ENCODE measurements at regions not wholly inside any gene's neighbourhood (a gene's known extent, or its start where the extent isn't known, plus 50 kb on each side); places are given as distances from the start of the nearest gene placed in this dataset.

DNA sequence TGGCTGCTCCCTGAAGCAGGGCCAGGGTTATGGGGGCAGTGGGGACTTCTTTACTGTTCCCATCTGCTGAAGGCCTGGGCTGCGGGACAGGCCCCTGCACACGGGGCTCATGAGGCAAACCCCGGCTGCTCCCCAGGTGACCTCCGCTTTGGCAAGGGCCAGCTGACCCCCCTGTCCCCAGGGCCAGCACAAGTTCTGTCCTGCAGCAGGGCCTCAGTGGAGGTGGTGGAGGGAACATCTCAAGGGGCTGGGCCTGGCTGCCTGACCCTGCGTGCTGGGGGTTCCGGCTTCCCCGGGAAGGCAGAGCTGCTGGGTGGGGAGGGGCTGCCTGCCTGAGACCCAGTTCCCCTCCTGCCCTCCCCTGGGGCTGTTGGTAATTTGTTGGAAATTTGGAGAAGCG lies 67.4 kb upstream of the RNU6ATAC start:
- Histone ChIP-seq H3K4me1 (ENCODE audit: control insufficient read depth in 5 of 5, insufficient read depth in 5 of 5, low read length in 5 of 5) (peaks cover 0 to 43% (median 9%) of the 10 kb centered on the region in 5 donors), H3K9ac (ENCODE audit: insufficient read depth in 1 of 2, low read length in 2 of 2) (no peak overlapping the region), H3K36me3 (ENCODE audit: control insufficient read depth in 4 of 4, insufficient read depth in 4 of 4, low read length in 4 of 4) (no peaks in the 10 kb centered on the region), H3K9me3 (ENCODE audit: control insufficient read depth in 4 of 4, insufficient read depth in 3 of 4, low read length in 3 of 4) (no peaks in the 10 kb centered on the region), H3K27me3 (ENCODE audit: control insufficient read depth in 3 of 3, insufficient read depth in 3 of 3, low read length in 2 of 3) (no peaks in the 10 kb centered on the region), H3K4me3 (no peak overlapping the region), H3K27ac (ENCODE audit: low read depth in 1 of 2, low read length in 1 of 2) (no peak overlapping the region)
- DNase-seq (no peak), ATAC-seq (ENCODE audit: insufficient read depth, low FRiP score) (no peak)
- WGBS, 2 donors: 90 to 96% methylated on average over 8 of the region's 8 CpGs
- TF ChIP-seq, protein P1, sequence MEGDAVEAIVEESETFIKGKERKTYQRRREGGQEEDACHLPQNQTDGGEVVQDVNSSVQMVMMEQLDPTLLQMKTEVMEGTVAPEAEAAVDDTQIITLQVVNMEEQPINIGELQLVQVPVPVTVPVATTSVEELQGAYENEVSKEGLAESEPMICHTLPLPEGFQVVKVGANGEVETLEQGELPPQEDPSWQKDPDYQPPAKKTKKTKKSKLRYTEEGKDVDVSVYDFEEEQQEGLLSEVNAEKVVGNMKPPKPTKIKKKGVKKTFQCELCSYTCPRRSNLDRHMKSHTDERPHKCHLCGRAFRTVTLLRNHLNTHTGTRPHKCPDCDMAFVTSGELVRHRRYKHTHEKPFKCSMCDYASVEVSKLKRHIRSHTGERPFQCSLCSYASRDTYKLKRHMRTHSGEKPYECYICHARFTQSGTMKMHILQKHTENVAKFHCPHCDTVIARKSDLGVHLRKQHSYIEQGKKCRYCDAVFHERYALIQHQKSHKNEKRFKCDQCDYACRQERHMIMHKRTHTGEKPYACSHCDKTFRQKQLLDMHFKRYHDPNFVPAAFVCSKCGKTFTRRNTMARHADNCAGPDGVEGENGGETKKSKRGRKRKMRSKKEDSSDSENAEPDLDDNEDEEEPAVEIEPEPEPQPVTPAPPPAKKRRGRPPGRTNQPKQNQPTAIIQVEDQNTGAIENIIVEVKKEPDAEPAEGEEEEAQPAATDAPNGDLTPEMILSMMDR (IDR thresholded peaks at IDR 0.05; ENCODE audit: control extremely low read depth, extremely low read depth): no peak

DNA sequence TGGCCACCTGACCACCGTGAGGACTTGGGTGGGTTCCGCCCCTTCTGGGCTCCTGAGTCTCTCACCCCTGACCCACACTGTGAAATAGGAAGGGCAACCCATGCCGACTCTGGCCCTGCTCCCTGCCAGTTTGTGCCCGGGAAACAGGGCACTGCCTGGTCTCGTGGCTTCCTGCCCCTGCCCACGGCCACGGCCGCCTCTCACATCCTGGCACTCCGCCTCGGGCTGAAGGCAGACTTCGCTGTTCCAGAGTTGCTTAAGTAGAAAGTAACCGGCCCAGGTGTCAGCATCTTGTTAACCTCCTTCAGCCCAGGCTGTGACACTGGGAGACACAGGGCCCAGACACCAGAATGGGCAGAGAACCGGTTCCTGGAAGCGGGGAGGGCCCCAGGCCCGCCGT lies 68.7 kb upstream of the RNU6ATAC start:
- 55 to 73% methylated on average over 16 of the region's 16 CpGs for WGBS, 2 donors

DNA sequence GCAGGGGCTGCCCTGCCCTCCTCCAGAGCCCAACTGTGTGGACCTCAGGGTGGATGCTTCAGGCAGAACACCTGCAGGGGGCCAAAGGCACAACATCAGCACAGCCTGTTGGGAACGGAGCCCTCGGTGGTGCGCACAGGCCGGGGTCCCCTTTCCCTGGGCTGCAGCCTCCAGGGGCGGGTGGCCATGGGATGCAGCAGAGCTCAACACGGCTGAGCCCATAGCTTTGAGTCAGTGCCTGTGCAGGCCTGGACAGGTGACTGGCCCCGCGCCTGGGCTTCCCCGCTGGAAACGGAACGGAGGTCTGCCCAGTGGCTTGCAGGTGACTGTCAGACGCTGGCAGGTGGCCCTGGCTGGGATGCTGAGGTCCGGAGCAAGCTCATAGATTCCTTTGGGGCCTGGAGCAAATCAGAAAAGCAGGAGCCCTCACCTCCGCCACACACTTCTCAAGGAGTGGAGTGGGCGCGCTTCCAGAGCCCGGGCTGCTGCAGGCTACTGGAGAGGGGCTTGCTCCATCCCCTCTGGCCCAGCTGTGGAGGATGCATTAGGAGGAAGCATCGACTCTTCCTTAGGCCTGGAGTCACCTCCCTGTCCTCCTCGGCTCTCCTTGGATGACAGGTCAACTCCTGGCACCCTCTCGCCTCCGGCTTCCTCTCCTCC lies 69.8 kb upstream of the RNU6ATAC start:
- 83 to 89% methylated on average over 21 of the region's 21 CpGs for WGBS, 2 donors
- no peaks in the 10 kb centered on the region for H3K9me3 ChIP-seq (ENCODE audit: control insufficient read depth in 4 of 4, insufficient read depth in 3 of 4, low read length in 3 of 4)
- TF ChIP-seq, protein P1 (IDR thresholded peaks at IDR 0.05; ENCODE audit: control extremely low read depth, extremely low read depth): no peak
- H3K4me3 ChIP-seq: no peak overlapping the region
- peaks cover 0 to 33% (median 10%) of the 10 kb centered on the region in 5 donors for H3K4me1 ChIP-seq (ENCODE audit: control insufficient read depth in 5 of 5, insufficient read depth in 5 of 5, low read length in 5 of 5)
- H3K27me3 ChIP-seq (ENCODE audit: control insufficient read depth in 3 of 3, insufficient read depth in 3 of 3, low read length in 2 of 3): no peaks in the 10 kb centered on the region
- DNase-seq: no peak
- ATAC-seq (ENCODE audit: insufficient read depth, low FRiP score): no peak
- no peak overlapping the region for H3K9ac ChIP-seq (ENCODE audit: insufficient read depth in 1 of 2, low read length in 2 of 2)
- H3K27ac ChIP-seq (ENCODE audit: low read depth in 1 of 2, low read length in 1 of 2): no peak overlapping the region
- no peaks in the 10 kb centered on the region for H3K36me3 ChIP-seq (ENCODE audit: control insufficient read depth in 4 of 4, insufficient read depth in 4 of 4, low read length in 4 of 4)

More for the DNA sequence above, 68.7 kb upstream of the RNU6ATAC start:
- TF ChIP-seq, protein P1 (IDR thresholded peaks at IDR 0.05; ENCODE audit: control extremely low read depth, extremely low read depth): no peak
- H3K36me3 ChIP-seq (ENCODE audit: control insufficient read depth in 4 of 4, insufficient read depth in 4 of 4, low read length in 4 of 4): no peaks in the 10 kb centered on the region
- DNase-seq: no peak
- ATAC-seq (ENCODE audit: insufficient read depth, low FRiP score): no peak
- H3K27ac ChIP-seq (ENCODE audit: low read depth in 1 of 2, low read length in 1 of 2): no peak overlapping the region
- H3K4me3 ChIP-seq: no peak overlapping the region
- no peaks in the 10 kb centered on the region for H3K27me3 ChIP-seq (ENCODE audit: control insufficient read depth in 3 of 3, insufficient read depth in 3 of 3, low read length in 2 of 3)
- peaks cover 0 to 36% (median 10%) of the 10 kb centered on the region in 5 donors for H3K4me1 ChIP-seq (ENCODE audit: control insufficient read depth in 5 of 5, insufficient read depth in 5 of 5, low read length in 5 of 5)
- H3K9me3 ChIP-seq (ENCODE audit: control insufficient read depth in 4 of 4, insufficient read depth in 3 of 4, low read length in 3 of 4): no peaks in the 10 kb centered on the region
- H3K9ac ChIP-seq (ENCODE audit: insufficient read depth in 1 of 2, low read length in 2 of 2): no peak overlapping the region
